Epithelial cell of proximal tubule (primary cell): ENCODE measurements at regions not wholly inside any gene's neighbourhood (a gene's known extent, or its start where the extent isn't known, plus 50 kb on each side); places are given as distances from the start of the nearest gene placed in this dataset.

Source experiments
- DNase-seq: peaks from one replicate; pipeline ENCODE4 v3.0.0-alpha.2; 2011; ENCODE audit warnings: low read depth
- H3K4me3 ChIP-seq: 2 replicates; pipeline ENCODE4 v1.5.1; 2011; ENCODE audit warnings: low read depth, mild to moderate bottlenecking, low read length
- TF ChIP-seq, protein P1 (sequence below): conservative IDR thresholded peaks from 2 replicates; pipeline ENCODE4 v1.5.1; 2012; ENCODE audit warnings: low read depth, mild to moderate bottlenecking, low read length

DNA sequence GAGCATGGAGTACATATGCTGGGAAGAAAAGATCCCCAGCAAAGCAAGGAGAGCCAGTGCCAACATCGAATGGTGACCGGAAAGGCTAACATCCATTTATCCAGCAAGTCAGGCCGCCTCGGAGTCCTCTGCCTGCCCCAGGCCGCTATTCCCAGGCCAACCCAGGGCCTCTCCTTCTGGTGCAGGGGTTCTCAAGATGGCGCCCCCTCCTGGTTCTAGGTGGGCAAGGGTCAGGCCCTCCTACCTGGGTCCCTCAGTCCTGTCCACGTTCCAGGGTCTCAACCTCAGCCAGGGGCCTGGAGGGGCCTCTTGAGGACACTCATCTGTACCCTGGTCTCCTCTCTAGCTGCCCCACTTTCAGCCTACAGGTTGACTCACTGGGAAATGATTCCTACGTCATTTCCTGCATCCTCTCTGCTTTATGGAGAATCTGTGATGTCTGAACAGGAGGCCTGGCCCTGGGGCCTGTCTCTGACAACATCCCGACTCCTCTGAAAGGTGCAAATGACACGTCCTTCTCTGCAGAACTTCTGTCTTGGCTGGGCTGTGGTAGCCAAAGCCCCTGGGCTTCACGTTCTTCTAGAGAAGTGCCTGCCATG, 145.3 kb downstream of the PSMG1 start:
- no peak for DNase-seq
- TF ChIP-seq, protein P1, sequence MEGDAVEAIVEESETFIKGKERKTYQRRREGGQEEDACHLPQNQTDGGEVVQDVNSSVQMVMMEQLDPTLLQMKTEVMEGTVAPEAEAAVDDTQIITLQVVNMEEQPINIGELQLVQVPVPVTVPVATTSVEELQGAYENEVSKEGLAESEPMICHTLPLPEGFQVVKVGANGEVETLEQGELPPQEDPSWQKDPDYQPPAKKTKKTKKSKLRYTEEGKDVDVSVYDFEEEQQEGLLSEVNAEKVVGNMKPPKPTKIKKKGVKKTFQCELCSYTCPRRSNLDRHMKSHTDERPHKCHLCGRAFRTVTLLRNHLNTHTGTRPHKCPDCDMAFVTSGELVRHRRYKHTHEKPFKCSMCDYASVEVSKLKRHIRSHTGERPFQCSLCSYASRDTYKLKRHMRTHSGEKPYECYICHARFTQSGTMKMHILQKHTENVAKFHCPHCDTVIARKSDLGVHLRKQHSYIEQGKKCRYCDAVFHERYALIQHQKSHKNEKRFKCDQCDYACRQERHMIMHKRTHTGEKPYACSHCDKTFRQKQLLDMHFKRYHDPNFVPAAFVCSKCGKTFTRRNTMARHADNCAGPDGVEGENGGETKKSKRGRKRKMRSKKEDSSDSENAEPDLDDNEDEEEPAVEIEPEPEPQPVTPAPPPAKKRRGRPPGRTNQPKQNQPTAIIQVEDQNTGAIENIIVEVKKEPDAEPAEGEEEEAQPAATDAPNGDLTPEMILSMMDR = no peak
- no peak overlapping the region for H3K4me3 ChIP-seq

- no peak overlapping the region for H3K4me3 ChIP-seq
- TF ChIP-seq, protein P1 = no peak
- DNase-seq = no peak
Measured at GRCh38 chr21:39036581-39036980, 146.7 kb downstream of the PSMG1 start.

GRCh38 chr21:39034590-39035536, 148.4 kb downstream of the PSMG1 start:
- DNase-seq = no peak
- no peak overlapping the region for H3K4me3 ChIP-seq
- TF ChIP-seq, protein P1 = no peak

GRCh38 chr21:39033878-39034589, 149.2 kb downstream of the PSMG1 start:
- TF ChIP-seq, protein P1 = no peak
- no peak overlapping the region for H3K4me3 ChIP-seq
- no peak for DNase-seq

DNA sequence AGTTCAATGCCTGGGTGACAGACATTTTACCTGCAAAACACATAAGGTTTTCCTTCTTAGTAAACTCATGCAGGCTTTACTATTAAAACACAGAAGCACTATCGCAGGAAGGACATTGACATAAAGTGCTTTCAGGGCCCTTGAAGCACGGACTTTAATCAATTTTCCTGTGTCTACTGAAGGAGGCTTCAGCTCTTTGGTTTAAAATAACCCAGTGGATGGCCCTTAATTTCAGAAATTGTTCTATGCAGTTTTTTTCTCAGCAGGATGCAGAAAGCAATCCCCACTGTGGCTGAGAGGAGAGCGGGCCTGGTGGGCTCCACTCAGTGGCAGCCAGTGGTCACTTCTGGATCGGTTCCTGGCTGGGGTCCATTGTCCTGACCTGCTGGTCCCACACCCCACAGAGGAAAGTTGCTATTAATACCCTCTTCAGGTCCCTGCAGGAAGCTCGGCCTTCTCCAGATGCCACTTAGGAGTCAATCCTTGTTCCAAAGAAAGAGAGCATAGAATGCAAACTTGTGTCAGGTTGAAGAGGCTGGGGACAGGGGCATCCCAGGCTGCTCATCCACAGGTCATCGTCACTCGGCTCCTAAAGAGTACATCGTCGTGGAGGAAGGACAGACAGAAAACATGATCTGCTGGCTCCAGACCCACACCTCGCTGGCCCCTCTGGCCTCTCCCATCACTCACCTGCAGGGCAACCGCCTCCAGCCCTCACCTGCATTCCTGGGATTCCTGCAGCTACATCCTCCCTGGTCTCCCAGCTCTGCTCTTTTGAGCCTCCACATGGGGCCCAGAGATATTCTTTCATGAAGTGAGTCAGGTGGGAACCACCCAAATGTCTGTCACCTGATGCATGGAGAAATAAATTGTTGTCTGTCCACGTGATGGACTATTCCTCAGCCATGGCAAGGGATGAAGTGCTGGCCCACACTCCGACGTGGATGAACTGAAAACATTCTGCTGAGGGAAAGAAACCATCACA, 153.1 kb downstream of the PSMG1 start:
- TF ChIP-seq, protein P1 = no peak
- H3K4me3 ChIP-seq = no peak overlapping the region
- DNase-seq = no peak

DNA sequence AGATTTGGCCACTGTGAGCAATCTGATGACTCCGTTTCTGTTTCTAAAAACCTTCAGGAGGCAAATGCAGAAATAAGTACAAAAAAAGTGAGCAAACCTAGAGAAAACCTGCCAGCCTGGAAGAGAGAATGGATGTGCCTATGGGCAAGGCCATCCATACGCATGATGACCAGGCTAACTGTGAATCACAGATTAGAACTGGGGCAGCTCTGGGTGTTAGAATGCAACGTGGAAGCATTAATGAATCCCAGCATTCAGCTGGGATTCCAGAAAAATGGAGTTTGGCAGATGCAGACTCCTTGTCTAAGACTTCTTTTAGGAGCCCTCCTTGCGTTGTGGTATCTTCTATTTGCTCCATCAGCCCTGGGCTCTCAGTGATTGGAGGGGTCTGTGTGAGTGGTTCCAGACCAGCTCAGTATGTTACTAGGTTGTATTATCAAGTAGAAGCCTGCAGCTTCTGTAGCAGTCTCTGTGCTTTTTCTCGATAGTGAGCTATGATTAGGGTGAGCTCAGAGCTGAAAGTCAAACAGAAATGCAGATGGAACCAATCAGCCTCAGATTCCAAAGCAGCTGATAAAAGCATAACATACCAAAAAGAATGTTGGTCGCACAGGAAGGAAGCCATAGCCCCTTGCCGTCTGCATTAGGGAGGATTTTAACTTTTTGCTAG, 154.0 kb downstream of the PSMG1 start:
- no peak for DNase-seq
- TF ChIP-seq, protein P1 = no peak
- no peak overlapping the region for H3K4me3 ChIP-seq
